ENCODE measurements at regions not wholly inside any gene's neighbourhood (a gene's known extent, or its start where the extent isn't known, plus 50 kb on each side); places are given as distances from the start of the nearest gene placed in this dataset.
"Not testable (repeated sequence)": the region's sequence is repeated elsewhere in the genome, so short reads cannot be mapped to it uniquely, and the experiment has no call there.

GRCh38 chr5:17065458-17065857, 129.4 kb upstream of the MYO10 start:
- H3K27ac ChIP-seq: no peak overlapping the region; the same call in 1 of the 2 replicates
- no peak for TF ChIP-seq CTCF (conservative IDR thresholded peaks at IDR 0.05)

- H3K27ac ChIP-seq: not testable (repeated sequence)
Measured at GRCh38 chr5:17066026-17066425, 129.9 kb upstream of the MYO10 start.

GRCh38 chr5:17067657-17068392, 131.7 kb upstream of the MYO10 start:
- H3K27ac ChIP-seq: peak overlapping the region; percentile 29
- no peak for TF ChIP-seq CTCF (conservative IDR thresholded peaks at IDR 0.05)

GRCh38 chr5:17069995-17070511, 134.0 kb upstream of the MYO10 start:
- H3K27ac ChIP-seq: no peak overlapping the region
- TF ChIP-seq CTCF (conservative IDR thresholded peaks at IDR 0.05): no peak

- no peak overlapping the region for H3K27ac ChIP-seq
- no peak for TF ChIP-seq CTCF (conservative IDR thresholded peaks at IDR 0.05)
Measured at GRCh38 chr5:17070647-17071046, 134.6 kb upstream of the MYO10 start.

GRCh38 chr5:17075236-17075635, 139.1 kb upstream of the MYO10 start:
- no peak for TF ChIP-seq CTCF (conservative IDR thresholded peaks at IDR 0.05)
- H3K27ac ChIP-seq: no peak overlapping the region

- H3K27ac ChIP-seq: peak overlapping the region; percentile 85
Measured at GRCh38 chr5:17076272-17076671, 140.2 kb upstream of the MYO10 start.

More at GRCh38 chr5:17076272-17076671, 140.2 kb upstream of the MYO10 start:
- TF ChIP-seq CTCF (conservative IDR thresholded peaks at IDR 0.05): no peak

All from VCaP (cell line).